Loucy (cell line): ENCODE measurements at regions not wholly inside any gene's neighbourhood (a gene's known extent, or its start where the extent isn't known, plus 50 kb on each side); places are given as distances from the start of the nearest gene placed in this dataset.

Experiments
- EZH2phosphoT487 ChIP-seq: fragments of 200-600 bp; IDR thresholded peaks from 2 replicates; pipeline ENCODE4 v1.6.1; 2018; ENCODE audit warnings: antibody characterized with exemption, mild to moderate bottlenecking, moderate library complexity, borderline replicate concordance
- TF ChIP-seq, protein P1 (sequence below): fragments of 200-600 bp; sonication (generic); conservative IDR thresholded peaks from 2 replicates; pipeline ENCODE4 v1.5.1; 2014; ENCODE audit warnings: mild to moderate bottlenecking, antibody characterized with exemption, low read length

DNA sequence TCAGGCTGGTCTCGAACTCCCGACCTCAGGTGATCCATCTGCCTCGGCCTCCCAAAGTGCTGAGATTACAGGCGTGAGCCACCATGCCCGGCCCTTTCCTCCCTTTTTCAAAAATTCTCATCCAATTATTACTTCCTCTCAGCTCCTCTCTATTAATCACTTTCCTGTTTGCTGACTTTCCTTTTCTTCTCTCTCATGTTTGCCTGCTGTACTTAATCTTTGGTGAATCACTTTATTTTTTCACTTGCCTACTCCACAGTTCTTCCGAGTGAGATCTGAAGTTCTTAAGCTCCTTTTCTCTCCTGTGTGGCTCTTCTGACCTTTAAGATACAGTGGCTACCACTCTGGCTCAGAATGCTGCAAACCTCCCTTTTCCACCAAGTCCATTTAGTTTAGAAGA, 126.3 kb upstream of the SERTAD2 start:
- TF ChIP-seq, protein P1, sequence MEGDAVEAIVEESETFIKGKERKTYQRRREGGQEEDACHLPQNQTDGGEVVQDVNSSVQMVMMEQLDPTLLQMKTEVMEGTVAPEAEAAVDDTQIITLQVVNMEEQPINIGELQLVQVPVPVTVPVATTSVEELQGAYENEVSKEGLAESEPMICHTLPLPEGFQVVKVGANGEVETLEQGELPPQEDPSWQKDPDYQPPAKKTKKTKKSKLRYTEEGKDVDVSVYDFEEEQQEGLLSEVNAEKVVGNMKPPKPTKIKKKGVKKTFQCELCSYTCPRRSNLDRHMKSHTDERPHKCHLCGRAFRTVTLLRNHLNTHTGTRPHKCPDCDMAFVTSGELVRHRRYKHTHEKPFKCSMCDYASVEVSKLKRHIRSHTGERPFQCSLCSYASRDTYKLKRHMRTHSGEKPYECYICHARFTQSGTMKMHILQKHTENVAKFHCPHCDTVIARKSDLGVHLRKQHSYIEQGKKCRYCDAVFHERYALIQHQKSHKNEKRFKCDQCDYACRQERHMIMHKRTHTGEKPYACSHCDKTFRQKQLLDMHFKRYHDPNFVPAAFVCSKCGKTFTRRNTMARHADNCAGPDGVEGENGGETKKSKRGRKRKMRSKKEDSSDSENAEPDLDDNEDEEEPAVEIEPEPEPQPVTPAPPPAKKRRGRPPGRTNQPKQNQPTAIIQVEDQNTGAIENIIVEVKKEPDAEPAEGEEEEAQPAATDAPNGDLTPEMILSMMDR = no peak
- TF ChIP-seq EZH2phosphoT487 = no peak
